ENCODE measurements at regions not wholly inside any gene's neighbourhood (a gene's known extent, or its start where the extent isn't known, plus 50 kb on each side); places are given as distances from the start of the nearest gene placed in this dataset.
A peak's percentile ranks its signal among the peaks of the same experiment; 100 is the strongest.
"Not testable (repeated sequence)": the region's sequence is repeated elsewhere in the genome, so short reads cannot be mapped to it uniquely, and the experiment has no call there.

- FAIRE-seq, result no peak
- DNase-seq (ENCODE audit: low spot score in 2 of 2), result no peak
Observed at GRCh38 chr9:73095425-73095824, 56.2 kb upstream of the ANXA1 start.

- no peak for DNase-seq (ENCODE audit: low spot score in 2 of 2)
Observed at GRCh38 chr9:73093740-73094379, 57.8 kb upstream of the ANXA1 start.

GRCh38 chr9:73093016-73093739, 58.5 kb upstream of the ANXA1 start:
- FAIRE-seq (no peak), DNase-seq (ENCODE audit: low spot score in 2 of 2) (no peak)

More at GRCh38 chr9:73093740-73094379, 57.8 kb upstream of the ANXA1 start:
- no peak for FAIRE-seq

- no peak for FAIRE-seq
- DNase-seq (ENCODE audit: low spot score in 2 of 2), result no peak
Observed at GRCh38 chr9:73091909-73092308, 59.8 kb upstream of the ANXA1 start.

- no peak for DNase-seq (ENCODE audit: low spot score in 2 of 2)
- no peak for FAIRE-seq
Observed at GRCh38 chr9:73090214-73090613, 61.5 kb upstream of the ANXA1 start.

GRCh38 chr9:73089304-73089985, 62.2 kb upstream of the ANXA1 start:
- no peak for DNase-seq (ENCODE audit: low spot score in 2 of 2)
- no peak for FAIRE-seq

GRCh38 chr9:73087876-73088275, 63.8 kb upstream of the ANXA1 start:
- not testable (repeated sequence) for DNase-seq (ENCODE audit: low spot score in 2 of 2); FAIRE-seq

- FAIRE-seq (no peak), DNase-seq (ENCODE audit: low spot score in 2 of 2) (no peak)
Observed at GRCh38 chr9:73083519-73083918, 68.1 kb upstream of the ANXA1 start.

- DNase-seq (ENCODE audit: low spot score in 2 of 2) (peak; percentile 5 to 44), FAIRE-seq (peak; percentile 85)
Observed at GRCh38 chr9:73081979-73082657, 69.5 kb upstream of the ANXA1 start.

GRCh38 chr9:73080110-73080694, 71.5 kb upstream of the ANXA1 start:
- DNase-seq (ENCODE audit: low spot score in 2 of 2), result no peak
- no peak for FAIRE-seq

GRCh38 chr9:73079326-73079725, 72.3 kb upstream of the ANXA1 start:
- no peak for DNase-seq (ENCODE audit: low spot score in 2 of 2)
- FAIRE-seq, result no peak

- no peak for DNase-seq (ENCODE audit: low spot score in 2 of 2)
- FAIRE-seq, result no peak
Observed at GRCh38 chr9:73077625-73078030, 74.0 kb upstream of the ANXA1 start.

GRCh38 chr9:73076970-73077369, 74.7 kb upstream of the ANXA1 start:
- FAIRE-seq, result no peak

GRCh38 chr9:73074176-73074708, 77.4 kb upstream of the ANXA1 start:
- FAIRE-seq, result no peak
- no peak for DNase-seq (ENCODE audit: low spot score in 2 of 2)

More at GRCh38 chr9:73076970-73077369, 74.7 kb upstream of the ANXA1 start:
- no peak for DNase-seq (ENCODE audit: low spot score in 2 of 2)

GRCh38 chr9:73073337-73074175, 78.1 kb upstream of the ANXA1 start:
- DNase-seq (ENCODE audit: low spot score in 2 of 2) (no peak), FAIRE-seq (no peak)

- FAIRE-seq (no peak), DNase-seq (ENCODE audit: low spot score in 2 of 2) (no peak)
Observed at GRCh38 chr9:73067074-73067473, 84.6 kb upstream of the ANXA1 start.

GRCh38 chr9:73065439-73065838, 86.2 kb upstream of the ANXA1 start:
- DNase-seq (ENCODE audit: low spot score in 2 of 2) (no peak), FAIRE-seq (no peak)

- DNase-seq (ENCODE audit: low spot score in 2 of 2), result no peak
- FAIRE-seq, result no peak
Observed at GRCh38 chr9:73064315-73064714, 87.3 kb upstream of the ANXA1 start.

- FAIRE-seq (no peak), DNase-seq (ENCODE audit: low spot score in 2 of 2) (no peak)
Observed at GRCh38 chr9:73061146-73061545, 90.5 kb upstream of the ANXA1 start.

Data from frontal cortex (tissue), 3 donors.